Iris pigment epithelial cell (primary cell): ENCODE measurements at regions not wholly inside any gene's neighbourhood (a gene's known extent, or its start where the extent isn't known, plus 50 kb on each side); places are given as distances from the start of the nearest gene placed in this dataset.

Experiments used
- DNase-seq: peaks from one replicate; pipeline ENCODE4 v3.0.0-alpha.2; 2011; ENCODE audit warnings: low read depth

DNA sequence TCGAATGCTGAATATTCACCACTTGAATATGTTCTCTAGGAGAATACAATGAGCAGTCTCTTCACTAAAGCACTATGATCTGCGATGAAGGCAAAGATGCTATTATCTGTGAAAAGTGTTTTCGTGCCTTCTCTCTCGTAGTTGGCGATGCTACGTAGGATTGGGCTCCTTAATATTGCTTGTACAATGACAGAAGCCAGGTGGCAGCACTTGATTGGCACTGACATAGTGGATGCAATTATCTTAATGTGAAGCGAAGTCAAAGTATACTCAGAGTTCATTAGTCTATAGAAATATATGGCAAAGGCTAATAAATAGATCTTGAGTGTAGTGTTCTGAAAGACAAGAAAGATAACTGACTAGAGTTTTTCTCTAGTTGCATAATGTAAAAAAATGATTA lies 1135.7 kb upstream of the AGA start:
- DNase-seq, result no peak

DNA sequence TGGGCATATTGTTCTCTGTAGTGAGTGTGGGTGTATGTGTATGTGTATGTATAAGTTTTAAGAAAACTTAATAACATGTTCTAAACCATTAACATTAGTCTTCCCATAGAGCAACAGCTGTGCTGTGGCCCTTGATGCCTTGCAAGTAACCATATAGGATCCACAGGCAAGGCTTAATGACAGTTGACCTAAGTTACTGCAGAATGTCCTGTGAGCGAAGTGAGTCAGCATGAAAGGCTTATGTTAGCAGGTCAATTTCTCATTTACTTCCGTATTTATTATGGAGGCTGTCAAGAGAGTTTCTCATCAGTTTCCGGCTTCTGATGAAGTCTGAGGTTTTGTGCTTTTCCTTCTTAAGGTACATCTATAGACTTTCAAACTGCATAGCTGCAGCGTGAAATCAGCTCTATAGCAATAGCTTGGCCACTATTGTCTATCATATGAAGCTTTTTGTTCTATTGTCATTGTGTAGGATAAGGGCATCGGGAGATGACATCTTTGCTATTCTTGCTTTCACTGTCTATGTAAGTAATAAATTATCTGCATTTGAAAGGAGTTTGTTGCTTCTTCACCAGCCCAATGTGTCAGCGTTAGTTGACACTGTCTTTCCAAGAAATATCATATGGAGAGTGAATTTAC lies 1153.4 kb upstream of the AGA start:
- DNase-seq, result no peak

DNA sequence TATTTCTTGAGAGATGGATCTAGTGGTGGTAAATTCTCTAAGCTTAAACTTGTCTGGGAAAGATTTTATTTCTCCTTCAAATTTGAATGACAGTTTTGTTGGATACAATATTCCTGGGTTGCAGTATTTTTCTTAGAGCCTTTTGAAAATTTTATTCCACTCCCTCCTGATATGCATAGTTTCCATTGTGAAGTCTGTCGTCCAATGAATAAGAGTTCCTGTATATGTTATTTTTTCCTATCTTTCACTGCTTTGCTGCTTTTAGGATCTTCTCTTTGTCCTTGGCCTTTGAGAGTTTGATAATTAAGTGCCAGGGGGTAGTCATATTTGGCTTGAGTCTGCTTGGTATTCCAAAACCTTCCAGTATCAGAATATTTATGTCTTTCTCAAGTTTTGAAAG lies 1156.4 kb upstream of the AGA start:
- no peak for DNase-seq

DNA sequence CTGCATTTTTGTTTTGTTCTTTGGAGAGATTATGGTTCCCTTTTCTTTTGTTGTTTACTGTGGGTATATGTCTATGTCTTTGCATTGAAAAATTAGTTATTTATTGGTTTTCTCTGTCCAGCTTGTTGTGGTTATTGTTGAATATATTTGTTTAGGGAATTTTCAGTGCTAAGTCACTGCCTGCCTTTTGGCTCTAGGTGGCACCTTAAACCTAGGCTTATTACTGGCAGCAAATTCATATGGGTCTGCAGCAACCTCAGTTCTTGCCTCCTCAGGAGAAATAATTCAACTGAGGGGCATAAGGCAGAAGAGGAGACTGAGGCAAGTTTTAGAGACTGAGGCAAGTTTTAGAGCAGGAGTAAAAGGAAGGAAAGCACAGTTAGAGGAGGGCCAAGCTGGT lies 1157.3 kb upstream of the AGA start:
- no peak for DNase-seq

DNA sequence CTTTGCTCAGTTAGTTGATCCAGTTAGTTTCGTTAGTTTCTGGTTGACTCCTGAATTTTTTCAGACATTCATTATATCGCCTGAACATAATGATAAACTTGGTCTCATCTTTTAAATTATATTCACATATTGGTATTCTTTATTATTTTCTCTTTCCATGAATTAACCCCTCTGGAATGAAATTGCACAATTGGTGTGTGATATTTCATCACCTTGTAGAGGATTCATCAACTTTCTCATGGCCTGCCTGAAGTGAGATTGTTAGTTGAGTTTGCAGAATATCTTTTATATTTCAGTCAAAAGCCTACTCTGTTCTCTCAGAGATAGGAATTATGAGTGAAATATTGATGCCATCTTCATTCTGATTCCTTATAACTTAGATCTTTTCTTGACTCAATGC lies 1160.6 kb upstream of the AGA start:
- DNase-seq, result peak; percentile 6

DNA sequence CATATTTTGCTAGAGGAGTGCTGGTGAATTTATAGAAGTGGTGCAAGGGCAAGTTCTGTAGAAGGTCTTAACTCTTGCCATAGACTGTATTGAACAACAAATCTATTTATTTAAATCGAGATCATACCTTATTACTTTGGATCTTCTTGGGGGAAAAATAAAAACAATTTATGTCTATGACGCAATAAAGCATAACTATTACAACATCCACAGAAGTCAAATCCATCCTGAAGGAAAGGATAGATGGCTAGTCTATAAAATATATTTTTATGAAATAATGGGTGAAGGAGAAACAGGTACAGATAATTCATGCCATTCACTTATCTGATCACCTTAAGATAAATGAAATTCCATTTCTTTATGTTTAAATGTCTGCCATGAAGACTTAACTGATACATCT lies 1168.8 kb upstream of the AGA start:
- no peak for DNase-seq

DNA sequence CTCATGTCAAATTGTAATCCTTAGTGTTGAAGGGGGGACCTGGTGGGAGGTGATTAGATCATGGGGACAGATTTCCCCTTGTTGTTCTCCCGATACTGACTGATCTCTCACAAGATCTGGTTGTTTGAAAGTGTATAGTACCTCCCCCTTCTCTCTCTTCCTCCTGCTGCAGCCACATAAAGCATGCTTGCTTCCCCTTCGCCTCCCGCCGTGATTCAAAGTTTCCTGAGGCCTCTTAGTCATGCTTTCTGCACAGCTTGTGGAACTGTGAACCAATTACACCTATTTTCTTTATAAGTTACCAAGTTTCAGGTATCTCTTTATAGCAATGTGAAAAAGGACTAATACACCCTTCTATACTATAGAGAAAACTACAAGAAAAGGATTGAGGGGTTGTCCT lies 1170.5 kb upstream of the AGA start:
- DNase-seq, result no peak

DNA sequence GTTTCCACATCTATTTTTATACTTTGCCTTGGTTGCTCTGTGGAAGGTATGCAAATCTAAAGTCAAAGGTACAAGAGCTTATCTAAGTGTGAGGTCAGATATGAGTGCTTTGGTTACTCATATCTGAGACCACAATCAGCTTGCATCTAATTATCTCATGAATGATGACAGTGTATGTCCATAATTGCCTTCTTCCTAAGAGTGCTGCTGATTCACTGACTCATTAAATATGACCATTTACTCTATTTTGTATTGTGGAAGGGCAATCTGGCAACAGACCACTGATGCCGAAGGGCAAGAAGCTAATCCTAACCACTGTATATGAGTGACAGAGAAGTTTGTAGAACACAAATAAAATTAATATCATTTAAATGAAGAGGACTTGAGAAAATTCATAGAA lies 1190.2 kb upstream of the AGA start:
- DNase-seq, result no peak

DNA sequence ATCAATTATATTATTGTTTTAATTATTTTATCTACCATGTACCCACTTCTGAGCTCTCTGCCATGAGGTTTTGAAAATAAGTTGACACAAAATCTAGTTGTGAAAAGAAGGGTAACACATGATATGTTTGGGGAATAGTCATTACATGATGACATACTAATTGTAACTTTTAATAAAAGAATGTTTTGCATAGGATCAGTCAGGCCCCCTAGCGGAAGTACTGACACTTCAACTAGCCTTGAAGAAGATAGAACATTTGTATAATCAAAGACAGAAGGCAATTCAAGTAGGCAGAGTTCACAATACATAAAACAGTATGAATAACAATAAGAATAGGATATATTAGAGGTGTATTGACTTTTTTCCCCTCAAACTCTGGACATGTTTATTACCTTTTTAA lies 1191.0 kb upstream of the AGA start:
- DNase-seq, result no peak

DNA sequence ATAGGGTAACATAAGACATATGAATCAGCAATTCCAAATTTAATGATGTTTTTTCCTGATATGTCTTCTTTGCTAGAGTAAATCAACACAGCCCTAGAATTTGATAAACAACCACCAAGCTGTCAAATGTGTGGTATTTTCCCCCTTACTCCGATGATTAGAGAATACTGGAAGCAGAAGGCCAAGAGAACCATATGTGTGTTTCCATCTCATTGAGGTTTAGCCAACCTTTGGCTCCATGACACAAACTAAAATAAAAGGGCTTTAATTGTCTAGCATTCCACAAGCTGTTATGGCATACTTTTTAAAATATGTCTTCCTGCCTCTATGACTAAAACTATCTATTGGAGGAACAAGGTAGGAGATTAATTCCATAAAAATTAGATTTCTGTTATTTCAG lies 1222.4 kb upstream of the AGA start:
- no peak for DNase-seq

DNA sequence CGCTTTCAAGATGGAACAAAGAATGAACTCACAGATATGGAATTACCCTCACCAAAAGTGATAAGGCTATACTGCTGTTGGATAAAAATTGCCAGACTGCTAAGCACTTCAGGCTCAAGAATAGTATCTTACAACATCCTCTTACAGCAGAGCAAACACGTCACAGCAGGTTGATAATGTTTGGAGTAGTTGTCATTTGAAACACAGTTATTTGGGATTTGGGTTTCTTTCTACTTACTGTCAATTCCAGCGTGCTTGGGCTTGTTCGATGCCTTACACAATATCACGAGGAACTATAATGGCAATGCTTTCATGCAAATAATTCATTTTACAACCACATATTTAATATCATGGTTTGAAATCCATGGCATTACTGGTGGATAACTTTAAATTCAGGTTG lies 1223.7 kb upstream of the AGA start:
- DNase-seq, result no peak

DNA sequence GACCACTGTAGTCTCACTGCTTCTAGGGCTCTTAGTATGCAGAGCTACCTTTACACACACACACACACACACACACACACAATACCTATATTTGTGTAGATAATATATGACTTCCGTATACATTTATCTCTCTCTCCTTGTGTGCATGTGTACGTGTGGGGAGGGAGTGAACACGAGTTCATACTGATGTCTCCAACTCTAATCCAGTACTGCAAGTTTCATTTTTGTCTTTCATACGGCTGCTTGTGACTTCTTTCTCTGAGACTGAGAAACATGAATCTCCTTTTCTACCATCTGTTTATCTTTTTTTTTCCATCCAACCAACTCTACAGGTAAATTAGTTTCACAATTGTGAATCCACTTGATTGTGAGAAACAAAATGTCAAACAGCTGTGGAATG lies 1229.5 kb upstream of the AGA start:
- no peak for DNase-seq

DNA sequence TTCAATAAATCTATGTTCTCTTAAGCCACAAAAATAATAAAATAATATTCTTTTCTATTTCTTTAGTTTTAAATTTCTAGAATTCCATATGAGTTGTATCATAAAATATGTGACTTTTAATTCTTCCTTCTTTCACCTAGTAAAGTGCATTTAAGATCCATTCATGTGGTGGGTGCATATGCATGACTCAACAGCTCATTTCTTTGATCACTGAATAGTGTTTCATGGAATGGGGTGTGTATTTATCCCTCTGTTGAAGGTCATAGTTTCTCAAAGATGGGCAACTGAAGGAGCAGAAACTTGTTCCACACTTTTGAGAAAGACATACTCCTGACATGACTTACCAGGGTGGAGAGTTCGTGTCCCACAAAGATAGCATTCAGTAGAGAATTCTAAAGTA lies 1230.3 kb upstream of the AGA start:
- DNase-seq, result peak; percentile 7

DNA sequence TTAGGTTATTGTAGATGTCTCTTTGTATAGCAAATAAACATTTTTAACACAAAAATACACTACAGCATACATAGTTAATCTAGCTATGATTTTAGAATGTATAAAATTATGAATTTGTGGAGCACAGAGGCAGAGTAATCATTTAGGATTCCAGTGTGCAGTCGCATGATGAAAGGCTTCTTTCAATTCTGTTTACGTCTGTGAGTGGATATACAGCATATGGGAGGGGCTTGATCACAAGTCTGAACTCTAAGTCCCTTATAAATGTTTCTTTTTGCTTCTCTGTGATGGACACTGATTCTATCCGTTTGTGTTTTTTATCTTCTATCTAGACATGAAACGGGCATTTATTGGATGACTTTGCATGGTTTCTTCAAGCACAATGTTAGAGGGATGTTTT lies 1239.6 kb upstream of the AGA start:
- no peak for DNase-seq

DNA sequence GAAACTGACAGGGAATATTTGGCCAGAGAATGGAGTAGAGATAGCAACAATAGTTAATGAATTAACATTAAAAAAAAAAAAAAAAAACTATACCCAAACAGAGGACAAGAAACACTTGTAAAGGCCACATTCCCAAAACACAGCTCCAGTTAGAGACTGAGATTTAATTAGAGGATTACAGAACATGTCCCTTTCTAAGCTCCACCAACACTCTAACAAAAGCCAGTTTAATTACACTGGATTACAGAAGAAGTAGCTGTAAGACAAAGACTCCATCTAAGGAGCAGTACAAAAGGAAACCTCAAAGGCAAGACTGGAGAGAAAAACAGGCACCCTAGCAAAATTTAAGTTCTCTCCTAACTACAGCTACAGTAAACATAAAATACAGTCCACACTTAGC lies 1247.7 kb upstream of the AGA start:
- no peak for DNase-seq

DNA sequence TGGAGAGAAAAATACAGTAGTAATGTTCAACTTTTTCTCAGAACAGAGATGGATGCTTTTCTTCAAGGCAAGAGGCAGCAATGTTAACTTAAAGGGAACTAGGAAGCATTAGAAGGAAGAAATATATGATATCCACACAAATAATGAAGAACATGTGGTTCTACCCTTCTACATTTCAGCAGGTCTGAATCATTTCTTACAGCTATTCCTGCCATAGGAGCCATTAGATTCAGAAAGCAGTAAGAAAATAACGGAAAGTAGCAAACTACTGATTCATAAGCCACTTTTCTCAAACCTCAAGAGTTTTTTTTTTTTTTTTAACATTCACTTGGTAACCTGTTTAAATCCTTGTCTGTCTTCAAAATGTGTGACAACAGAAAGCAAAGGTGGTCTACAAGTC lies 1251.6 kb upstream of the AGA start:
- no peak for DNase-seq

DNA sequence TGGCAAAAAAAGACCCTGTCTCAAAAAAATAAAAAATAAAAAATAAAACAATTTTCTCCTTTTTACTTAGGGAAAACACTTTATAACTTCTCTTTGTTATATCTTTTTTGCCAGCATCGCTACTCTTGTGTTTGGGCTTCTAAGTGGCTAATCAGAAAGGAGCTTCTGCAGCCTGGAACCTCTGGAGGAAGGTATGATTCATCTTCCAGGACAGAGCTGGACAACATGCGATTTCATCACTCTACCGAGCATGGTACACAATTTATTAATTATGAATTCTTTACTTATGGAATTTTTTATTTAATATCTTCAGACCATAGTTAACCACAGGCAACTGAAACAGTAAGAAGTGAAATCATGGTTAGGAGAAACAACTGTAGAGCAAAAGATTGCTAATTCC lies 1254.3 kb upstream of the AGA start:
- DNase-seq, result no peak

DNA sequence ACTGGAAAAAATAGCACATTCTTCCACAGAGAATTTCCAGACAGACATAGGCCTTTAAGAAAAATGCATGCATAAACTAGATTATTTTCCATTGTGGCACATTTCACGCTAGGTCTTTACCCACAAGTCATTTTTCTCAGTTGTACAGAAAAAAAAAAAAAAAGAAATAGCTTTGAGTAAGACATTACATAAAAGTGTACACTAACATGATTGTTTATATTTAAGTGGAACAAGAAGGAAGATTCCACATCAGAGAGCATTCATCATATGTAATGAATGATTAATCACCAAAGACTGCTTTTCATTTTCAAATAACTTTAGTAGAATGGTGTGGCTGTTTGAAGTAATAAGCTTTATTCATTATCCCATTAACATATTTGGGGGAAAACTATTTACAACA lies 1270.2 kb upstream of the AGA start:
- no peak for DNase-seq

DNA sequence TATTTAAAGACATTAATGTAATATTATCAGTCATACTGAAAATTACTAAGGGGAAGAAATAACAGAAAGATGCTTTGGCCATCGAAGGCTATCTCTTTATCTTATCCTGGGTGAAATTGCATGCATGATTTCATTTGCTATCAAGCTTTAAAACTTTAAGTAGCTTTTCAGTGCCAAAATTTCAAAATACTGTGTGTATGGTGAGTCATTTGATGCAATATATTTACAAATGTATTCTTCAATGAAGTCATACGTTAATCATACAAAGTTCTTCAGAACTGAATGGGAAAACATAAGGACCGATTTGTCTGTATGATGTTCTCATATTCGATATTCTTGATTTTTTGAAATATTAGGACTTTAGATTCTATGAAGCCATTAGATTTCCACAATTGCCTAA lies 1295.8 kb upstream of the AGA start:
- DNase-seq, result no peak

DNA sequence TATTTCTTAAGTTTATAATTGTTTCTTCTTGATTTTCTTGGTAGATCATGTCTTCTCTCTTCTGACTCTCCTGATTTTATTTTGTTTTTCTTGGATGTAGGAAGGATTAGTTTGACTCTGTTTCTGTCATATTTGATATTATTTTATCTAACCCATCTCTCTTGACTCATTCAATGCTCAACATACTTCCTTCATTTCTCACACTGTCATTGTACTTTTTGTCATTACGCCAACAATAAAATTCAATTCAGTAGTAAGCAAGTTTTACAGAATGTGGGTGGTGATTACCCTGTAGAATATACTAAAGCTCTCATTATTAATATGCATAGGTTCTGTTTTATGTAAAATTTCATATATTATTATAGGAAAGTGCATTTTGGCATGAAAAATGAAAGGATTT lies 1303.0 kb upstream of the AGA start:
- peak; percentile 2 for DNase-seq

DNA sequence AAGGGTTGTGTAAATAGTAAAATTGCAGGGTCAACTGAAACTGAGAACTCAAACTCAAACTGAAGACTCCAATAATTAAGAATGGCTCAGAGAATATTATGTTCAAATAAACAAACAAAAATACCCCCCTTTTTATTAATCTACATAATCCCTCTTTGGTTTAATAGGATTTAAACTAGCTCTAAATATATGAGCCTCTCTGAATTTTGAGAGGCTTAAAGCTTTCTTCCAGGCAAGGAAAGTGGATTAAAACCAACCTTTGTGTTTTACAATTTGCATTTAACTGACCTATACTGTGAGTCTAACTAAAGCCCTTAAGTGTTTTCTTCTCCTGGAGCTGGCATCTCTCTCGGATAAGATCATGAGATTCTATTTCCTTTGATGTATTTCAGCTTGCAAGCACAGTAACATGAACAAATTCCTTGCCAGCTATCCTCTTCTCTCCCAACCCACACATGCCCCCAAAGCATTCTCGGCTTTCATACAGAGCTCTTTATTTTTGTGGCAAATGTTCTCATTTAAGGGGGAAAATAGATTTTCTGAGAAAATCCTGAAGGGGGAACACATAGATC lies 1310.8 kb upstream of the AGA start:
- no peak for DNase-seq

DNA sequence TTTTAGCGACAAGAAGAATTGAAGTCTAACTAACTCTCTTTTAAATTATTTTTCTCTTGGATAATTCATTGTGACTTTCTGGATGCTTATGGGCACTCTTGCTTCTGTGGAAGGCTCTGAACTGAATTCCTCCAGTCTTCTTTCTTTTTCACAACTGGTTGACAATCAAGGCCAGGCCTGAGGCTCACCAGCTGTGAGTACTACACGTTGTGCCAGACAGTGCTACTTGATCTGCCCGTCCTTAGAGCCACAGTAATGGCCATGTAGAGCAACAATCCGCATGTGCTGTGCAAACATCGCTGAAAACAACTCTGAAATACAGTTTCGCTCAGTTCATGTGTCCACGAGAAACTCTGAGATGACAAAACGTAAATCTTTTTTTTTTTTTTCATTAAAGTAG lies 1336.3 kb upstream of the AGA start:
- DNase-seq, result no peak

DNA sequence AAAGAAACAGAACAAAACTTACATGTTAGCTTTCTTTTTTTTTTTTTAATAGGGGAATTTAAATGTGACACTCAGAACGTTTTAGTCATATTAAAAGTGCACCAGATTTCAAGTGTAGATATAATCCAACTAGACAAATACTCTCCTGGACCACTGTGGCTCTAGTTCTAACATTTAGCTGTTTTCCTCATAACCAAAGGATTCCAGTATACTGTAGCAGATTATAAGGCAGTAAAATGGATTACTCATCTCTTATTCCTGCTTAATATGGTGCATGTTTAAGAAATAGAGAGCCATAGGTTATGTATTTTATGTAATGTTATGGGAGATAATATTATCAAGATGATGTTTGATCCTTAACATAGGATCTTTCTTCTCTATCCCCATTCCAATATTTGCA lies 1339.5 kb upstream of the AGA start:
- no peak for DNase-seq

DNA sequence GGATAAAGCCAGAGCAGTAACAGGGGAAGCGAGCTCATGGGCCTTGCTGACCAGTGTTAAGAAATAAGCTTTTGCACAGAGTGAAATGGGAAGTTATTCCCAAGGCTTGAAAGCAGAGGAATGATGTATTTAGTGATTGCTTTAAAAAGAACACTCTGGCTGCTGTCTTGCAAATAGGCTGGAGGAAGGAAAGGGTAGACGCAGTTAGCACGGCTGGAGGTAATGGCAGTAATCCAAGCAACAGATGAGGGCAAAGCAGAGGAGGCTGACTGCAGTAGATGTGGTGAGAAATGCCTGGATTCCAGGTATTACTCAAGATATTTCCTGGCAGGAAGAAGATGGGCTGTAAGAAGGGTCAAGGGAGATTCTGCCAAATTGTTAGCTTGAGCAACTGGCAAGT lies 1342.3 kb upstream of the AGA start:
- peak; percentile 1 for DNase-seq

DNA sequence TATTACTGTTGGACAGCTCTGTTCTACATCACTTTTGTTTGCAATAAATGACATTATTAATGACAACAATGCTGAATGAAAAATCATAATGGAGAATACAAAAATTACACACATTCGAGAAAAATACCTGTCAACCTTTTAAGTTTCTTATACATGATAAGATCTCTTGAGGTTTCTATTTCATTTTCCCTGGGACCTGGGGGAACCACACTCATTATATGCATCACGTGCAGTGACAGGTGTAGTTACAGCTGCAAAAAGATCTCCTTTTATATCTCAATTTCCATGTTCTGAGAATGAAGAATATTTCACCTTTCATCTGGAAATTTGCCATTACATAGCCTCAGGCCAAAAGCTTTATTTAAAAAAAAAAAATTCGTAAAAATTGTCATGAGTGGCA lies 1347.0 kb upstream of the AGA start:
- no peak for DNase-seq
